ENCODE measurements at regions not wholly inside any gene's neighbourhood (a gene's known extent, or its start where the extent isn't known, plus 50 kb on each side); places are given as distances from the start of the nearest gene placed in this dataset.

GRCh38 chr1:36743286-36744005, 260.7 kb upstream of the CSF3R start:
- no peak for DNase-seq (ENCODE audit: low spot score)

GRCh38 chr1:36741066-36741465, 258.4 kb upstream of the CSF3R start:
- DNase-seq (ENCODE audit: low spot score), result no peak

GRCh38 chr1:36740446-36740845, 257.7 kb upstream of the CSF3R start:
- DNase-seq (ENCODE audit: low spot score), result no peak

- DNase-seq (ENCODE audit: low spot score), result no peak
Observed at GRCh38 chr1:36739703-36740289, 257.1 kb upstream of the CSF3R start.

GRCh38 chr1:36738245-36738644, 255.5 kb upstream of the CSF3R start:
- no peak for DNase-seq (ENCODE audit: low spot score)

GRCh38 chr1:36737767-36738166, 255.1 kb upstream of the CSF3R start:
- DNase-seq (ENCODE audit: low spot score), result no peak

GRCh38 chr1:36737038-36737555, 254.4 kb upstream of the CSF3R start:
- DNase-seq (ENCODE audit: low spot score), result no peak

- no peak for DNase-seq (ENCODE audit: low spot score)
Observed at GRCh38 chr1:36735939-36736730, 253.4 kb upstream of the CSF3R start.

GRCh38 chr1:36735436-36735835, 252.7 kb upstream of the CSF3R start:
- DNase-seq (ENCODE audit: low spot score), result no peak

GRCh38 chr1:36734356-36734755, 251.6 kb upstream of the CSF3R start:
- no peak for DNase-seq (ENCODE audit: low spot score)

GRCh38 chr1:36733748-36734147, 251.0 kb upstream of the CSF3R start:
- DNase-seq (ENCODE audit: low spot score), result no peak

GRCh38 chr1:36732015-36732356, 249.3 kb upstream of the CSF3R start:
- DNase-seq (ENCODE audit: low spot score), result no peak

- no peak for DNase-seq (ENCODE audit: low spot score)
Observed at GRCh38 chr1:36731226-36732014, 248.7 kb upstream of the CSF3R start.

GRCh38 chr1:36730599-36730998, 247.9 kb upstream of the CSF3R start:
- no peak for DNase-seq (ENCODE audit: low spot score)

- no peak for DNase-seq (ENCODE audit: low spot score)
Observed at GRCh38 chr1:36729716-36730510, 247.2 kb upstream of the CSF3R start.

GRCh38 chr1:36729289-36729688, 246.6 kb upstream of the CSF3R start:
- no peak for DNase-seq (ENCODE audit: low spot score)

GRCh38 chr1:36728846-36729245, 246.1 kb upstream of the CSF3R start:
- no peak for DNase-seq (ENCODE audit: low spot score)

GRCh38 chr1:36728051-36728450, 245.3 kb upstream of the CSF3R start:
- no peak for DNase-seq (ENCODE audit: low spot score)

GRCh38 chr1:36725151-36725550, 242.4 kb upstream of the CSF3R start:
- DNase-seq (ENCODE audit: low spot score), result no peak

- no peak for DNase-seq (ENCODE audit: low spot score)
Observed at GRCh38 chr1:36723813-36724212, 241.1 kb upstream of the CSF3R start.

GRCh38 chr1:36722871-36723270, 240.2 kb upstream of the CSF3R start:
- no peak for DNase-seq (ENCODE audit: low spot score)

All from hematopoietic multipotent progenitor cell treated with erythropoietin and hydrocortisone succinate and interleukin-3 and kit ligand, for 17 days (in vitro differentiated cells).